DMS 273 (cell line): ENCODE measurements at regions not wholly inside any gene's neighbourhood (a gene's known extent, or its start where the extent isn't known, plus 50 kb on each side); places are given as distances from the start of the nearest gene placed in this dataset.

Source experiments
- DNase-seq: peaks from one replicate; lab custom pipeline; 2025; ENCODE audit not compliant: unreplicated experiment; lab: John Stamatoyannopoulos, UW

GRCh38 chr3:194265505-194265892 lies 85.6 kb downstream of the CPN2 start:
- peak; percentile 62 for DNase-seq

- no peak for DNase-seq
Observed at GRCh38 chr3:194265996-194266964, 84.8 kb downstream of the CPN2 start.

- no peak for DNase-seq
Observed at GRCh38 chr3:194267744-194268653, 83.1 kb downstream of the CPN2 start.

- no peak for DNase-seq
Observed at GRCh38 chr3:194268654-194269512, 82.2 kb downstream of the CPN2 start.

- DNase-seq: no peak
Observed at GRCh38 chr3:194269610-194270145, 81.5 kb downstream of the CPN2 start.

GRCh38 chr3:194270627-194271459 lies 80.3 kb downstream of the CPN2 start:
- peak; percentile 28 for DNase-seq

- no peak for DNase-seq
Observed at GRCh38 chr3:194271460-194272035, 79.6 kb downstream of the CPN2 start.

- no peak for DNase-seq
Observed at GRCh38 chr3:194272221-194272620, 78.9 kb downstream of the CPN2 start.

- no peak for DNase-seq
Observed at GRCh38 chr3:194272861-194273742, 78.0 kb downstream of the CPN2 start.

GRCh38 chr3:194273743-194274310 lies 77.3 kb downstream of the CPN2 start:
- no peak for DNase-seq

- no peak for DNase-seq
Observed at GRCh38 chr3:194274424-194275085, 76.6 kb downstream of the CPN2 start.

- peak; percentile 55 for DNase-seq
Observed at GRCh38 chr3:194275291-194275690, 75.8 kb downstream of the CPN2 start.

- DNase-seq: peak; percentile 43
Observed at GRCh38 chr3:194275721-194276120, 75.4 kb downstream of the CPN2 start.

- no peak for DNase-seq
Observed at GRCh38 chr3:194276768-194277103, 74.4 kb downstream of the CPN2 start.

GRCh38 chr3:194277104-194277785 lies 73.9 kb downstream of the CPN2 start:
- DNase-seq: peak; percentile 97

- peak; percentile 80 for DNase-seq
Observed at GRCh38 chr3:194277786-194278130, 73.4 kb downstream of the CPN2 start.
